ENCODE measurements at regions not wholly inside any gene's neighbourhood (a gene's known extent, or its start where the extent isn't known, plus 50 kb on each side); places are given as distances from the start of the nearest gene placed in this dataset.
"Not testable (repeated sequence)": the region's sequence is repeated elsewhere in the genome, so short reads cannot be mapped to it uniquely, and the experiment has no call there.

- no peak for DNase-seq
Observed at GRCh38 chr10:44569193-44570091, 184.5 kb upstream of the CXCL12 start.

GRCh38 chr10:44571701-44572100 is 186.8 kb upstream of the CXCL12 start:
- DNase-seq: no peak

DNA sequence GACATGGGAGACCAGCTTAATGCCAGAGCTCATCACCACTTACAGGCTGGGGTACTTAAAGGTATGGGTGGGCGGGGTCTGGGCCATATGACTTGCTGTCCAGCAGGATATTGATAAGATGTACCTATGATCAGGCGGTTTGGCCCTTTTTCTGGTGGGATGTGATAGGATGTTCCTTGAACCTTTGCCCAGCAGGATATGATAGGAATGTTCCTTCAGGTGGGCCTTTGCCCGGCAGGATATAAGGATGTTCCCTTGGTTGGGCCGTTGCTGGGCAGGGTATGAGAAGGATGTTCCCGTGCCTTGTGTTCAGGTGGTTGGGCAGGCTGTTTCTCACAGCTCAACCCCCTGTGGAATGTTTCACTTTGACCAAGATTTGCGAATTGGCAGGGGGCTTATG is 187.2 kb upstream of the CXCL12 start:
- DNase-seq: no peak

GRCh38 chr10:44573821-44574220 is 188.9 kb upstream of the CXCL12 start:
- no peak for DNase-seq

DNA sequence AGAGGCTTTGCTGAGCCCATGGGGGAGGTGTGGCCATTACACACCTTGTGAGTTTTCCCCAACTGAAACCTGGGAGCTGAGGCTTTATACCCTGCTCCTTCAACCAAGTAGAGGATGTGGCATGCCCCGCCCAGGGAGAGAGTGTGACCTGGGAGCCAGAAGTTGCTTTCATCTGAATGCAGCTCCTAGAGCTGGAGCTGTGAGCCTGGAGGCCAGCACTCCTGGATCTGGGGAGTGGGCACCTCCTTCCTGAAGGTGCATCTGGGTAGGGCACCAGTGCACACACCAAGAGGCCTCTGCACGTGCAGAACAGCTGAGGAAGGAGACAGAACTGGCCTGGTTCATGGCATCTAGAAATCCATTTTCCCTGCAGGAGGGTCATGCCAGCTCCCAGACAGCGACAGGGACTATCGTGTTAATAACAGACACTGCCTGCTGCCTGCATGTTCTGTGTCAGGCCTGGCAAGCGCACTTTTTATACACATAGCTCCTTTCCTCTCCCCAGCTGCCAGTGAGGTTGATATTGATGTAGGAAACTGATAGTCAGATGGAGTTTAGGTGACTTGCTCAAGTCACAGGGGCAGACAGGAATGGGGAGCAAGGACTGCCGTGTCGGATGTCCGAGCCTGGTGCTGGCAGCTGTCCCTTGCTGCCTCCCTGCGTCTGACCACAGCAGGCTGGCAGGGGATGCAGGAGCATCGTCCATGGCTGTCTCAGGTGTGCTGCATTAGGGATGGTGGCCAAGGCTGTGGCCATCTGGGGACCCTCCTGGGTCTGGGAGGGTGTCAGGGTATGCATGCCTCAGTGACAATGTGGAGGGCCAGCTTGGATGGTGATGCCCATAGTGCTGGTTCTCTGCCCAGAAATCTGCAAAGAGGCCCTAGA is 189.9 kb upstream of the CXCL12 start:
- DNase-seq: no peak

DNA sequence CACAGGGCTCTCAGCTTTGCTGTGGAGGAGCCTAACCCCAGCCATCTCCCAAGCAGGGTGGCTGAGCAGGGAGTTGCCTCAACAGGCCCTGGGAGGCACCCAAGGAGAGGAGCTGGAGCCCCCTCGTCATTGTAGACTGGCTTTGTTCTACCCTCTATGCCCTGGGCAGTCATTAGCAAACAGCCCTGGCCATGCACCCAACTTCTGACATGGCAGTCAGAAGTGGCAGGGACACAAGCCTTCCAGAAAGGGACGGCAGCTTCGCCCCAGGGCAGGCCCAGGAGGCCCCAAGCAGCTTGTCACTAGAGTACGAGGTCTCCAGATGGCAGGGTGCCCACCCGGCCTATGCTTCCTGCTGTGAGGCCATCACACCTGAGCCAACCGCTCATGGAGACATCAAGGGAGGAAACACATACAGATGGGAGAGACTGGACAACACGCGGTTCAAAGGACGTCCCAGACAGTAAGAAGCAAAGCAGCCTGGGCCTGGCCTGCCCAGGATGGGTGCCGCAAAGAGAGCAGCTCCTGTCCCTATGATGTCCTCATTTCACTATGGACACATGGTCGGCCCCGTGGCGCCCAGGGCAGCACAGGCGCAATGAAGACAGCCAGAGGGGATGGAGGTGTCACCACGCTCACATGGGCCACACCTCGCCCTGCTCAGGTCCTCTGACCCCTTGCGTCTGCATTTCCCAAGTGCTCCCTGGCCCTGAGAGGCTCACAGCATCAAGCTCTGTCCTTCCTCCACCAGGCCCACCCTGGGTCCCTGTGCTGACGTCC is 190.9 kb upstream of the CXCL12 start:
- no peak for DNase-seq

- no peak for DNase-seq
Observed at GRCh38 chr10:44576702-44577191, 191.8 kb upstream of the CXCL12 start.

DNA sequence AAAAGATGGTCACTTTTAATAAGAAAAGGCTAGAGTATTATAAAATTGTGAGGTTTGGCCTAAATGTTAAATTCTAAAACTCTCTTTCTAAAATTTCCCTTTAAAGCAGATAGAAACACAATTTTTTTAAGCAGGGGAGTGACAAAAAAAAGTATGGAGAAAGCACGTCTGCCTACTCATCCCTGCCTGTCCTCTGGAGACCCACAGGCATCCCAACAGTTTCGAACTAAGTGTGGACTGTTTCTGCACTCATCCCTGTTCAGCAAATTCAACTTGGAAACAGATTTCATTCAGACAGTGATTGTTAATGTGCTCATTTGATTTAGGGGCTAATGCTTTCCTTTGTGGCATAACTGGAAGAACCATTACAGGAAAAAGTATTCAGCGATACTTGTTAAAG is 192.6 kb upstream of the CXCL12 start:
- DNase-seq: no peak

DNA sequence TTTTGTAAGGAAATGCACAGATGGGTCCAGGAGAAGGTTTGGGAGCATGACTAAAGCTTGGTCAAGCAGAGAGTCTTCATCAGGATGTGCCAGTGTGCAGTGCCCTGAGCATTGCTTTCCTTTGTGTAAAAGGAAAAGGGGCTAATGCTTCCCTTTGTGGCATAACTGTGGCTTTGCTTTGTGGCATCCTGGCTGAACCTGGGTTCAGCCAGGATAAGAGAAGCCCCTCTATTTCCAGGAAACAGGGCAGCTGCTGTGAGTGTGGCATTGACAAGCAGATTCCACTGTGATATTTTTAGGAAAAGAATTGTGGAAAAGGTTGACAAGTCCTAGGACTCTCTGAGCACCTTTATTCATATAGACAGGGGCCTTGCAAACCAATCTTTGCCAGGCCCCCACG is 193.4 kb upstream of the CXCL12 start:
- DNase-seq: no peak

DNA sequence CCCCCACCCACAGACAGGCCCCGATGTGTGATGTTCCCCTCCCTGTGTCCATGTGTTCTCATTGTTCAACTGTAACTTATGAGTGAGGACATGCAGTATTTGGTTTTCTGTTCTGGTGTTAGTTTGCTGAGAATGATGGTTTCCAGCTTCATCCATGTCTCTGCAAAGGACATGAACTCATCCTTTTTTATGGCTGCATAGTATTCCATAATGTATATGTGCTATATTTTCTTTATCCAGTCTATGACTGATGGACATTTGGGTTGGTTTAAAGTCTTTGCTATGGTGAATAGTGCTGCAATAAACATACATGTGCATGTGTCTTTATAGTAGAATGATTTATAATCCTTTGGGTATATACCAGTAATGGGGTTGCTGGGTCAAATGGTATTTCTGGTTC is 194.1 kb upstream of the CXCL12 start:
- DNase-seq: not testable (repeated sequence)

DNA sequence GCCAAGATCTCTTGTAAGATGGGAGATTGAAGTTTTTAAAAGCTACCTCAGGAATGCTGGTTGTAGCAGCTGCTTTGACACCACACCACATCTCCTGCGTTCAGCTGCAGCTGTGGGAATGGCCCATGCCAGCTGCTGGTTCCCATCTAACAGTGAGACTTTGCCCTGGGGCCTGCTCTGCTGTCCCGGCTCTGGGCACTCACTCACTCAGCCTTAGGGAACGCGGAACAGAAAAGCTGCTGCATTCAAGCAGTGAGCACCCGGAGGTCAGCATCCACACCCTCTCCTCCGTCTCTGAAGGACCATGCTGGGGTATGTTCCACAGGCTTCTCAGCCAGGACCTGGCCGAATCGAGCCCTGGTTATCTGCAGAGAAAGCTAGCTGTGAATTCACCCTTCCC is 197.1 kb upstream of the CXCL12 start:
- no peak for DNase-seq

GRCh38 chr10:44587488-44588318 is 202.8 kb upstream of the CXCL12 start:
- DNase-seq: no peak

DNA sequence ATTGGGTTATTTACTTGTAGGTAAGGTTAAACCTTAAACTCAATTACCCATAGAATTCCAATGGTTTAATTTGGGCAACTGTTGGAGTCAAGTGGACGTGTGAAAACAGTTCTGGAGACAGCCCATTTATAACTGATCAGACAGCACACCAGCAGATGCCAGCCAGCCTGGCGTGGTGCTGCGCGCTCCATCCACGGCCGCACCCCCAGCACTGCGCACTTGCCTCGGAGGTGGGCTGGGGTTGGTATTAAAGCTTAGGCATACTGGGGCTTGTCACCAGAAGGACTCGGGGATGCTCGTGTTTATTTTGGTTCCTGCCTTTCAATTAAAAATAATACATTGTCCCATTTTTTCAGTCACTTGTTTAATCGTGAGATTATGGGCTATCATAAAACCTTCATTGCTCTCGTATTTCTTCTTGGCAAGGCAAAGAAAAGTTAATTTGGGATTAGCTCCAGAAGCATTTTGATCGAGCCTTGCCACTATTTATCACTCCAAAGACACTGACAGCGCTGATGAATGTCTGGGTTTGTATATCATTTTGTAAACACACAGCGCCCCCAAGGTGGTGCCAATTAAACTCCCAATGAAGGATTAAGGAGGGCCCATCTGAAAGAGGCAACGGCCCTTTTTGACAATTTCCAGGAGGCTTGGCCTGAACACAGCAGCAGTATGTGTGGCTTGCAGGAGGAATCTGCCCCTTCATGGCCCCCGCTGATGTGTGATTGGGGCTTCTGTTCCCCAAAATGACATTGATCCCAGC is 204.5 kb upstream of the CXCL12 start:
- no peak for DNase-seq

GRCh38 chr10:44589944-44590449 is 205.1 kb upstream of the CXCL12 start:
- no peak for DNase-seq

GRCh38 chr10:44591911-44592310 is 207.0 kb upstream of the CXCL12 start:
- DNase-seq: no peak

- no peak for DNase-seq
Observed at GRCh38 chr10:44593952-44594351, 209.1 kb upstream of the CXCL12 start.

DNA sequence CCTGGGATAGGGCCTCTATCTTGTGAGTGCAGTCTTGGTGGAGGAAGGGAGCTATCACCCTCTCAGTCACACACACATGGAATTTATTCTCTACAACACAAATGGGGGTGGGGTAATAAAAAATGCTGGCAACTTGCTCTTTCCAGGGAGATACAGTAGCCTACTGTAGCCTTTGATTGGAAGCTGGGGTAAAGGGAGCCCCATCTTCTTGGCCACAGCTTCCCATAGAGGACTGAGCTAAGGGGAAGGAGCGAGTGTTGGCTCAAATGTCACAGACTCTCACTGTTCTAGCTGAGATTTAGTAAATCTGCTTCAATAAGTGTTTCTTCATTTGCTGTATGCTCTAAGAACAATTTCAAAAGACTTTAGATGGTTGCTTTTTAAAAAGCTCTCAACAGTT is 222.2 kb upstream of the CXCL12 start:
- DNase-seq: no peak

- no peak for DNase-seq
Observed at GRCh38 chr10:44618910-44619309, 234.0 kb upstream of the CXCL12 start.

DNA sequence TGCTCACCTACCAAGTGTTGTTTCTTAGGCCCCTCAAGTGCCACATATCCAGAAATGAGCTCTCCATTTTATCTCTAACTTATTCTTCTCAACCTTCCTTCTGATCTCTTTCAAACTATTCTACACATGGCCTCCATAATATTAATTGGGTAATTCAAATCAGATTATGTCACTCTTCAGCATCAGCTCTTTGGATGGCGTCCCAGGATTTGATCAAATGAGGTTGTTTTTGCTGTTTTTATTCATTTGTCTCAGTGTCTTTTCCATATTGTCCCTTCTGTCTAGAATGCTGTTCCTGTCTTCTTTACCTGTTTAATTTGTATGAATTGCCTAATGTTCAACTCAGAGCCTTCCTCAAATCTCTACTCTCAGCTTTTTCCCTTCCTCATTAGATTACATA is 234.6 kb upstream of the CXCL12 start:
- DNase-seq: no peak

- DNase-seq: no peak
Observed at GRCh38 chr10:44619975-44620374, 235.1 kb upstream of the CXCL12 start.

All from NCI-H1105 treated with DMSO at 0.1 percent for 48 hours (cell line).